Ovary (tissue), 7 donors: ENCODE measurements at regions not wholly inside any gene's neighbourhood (a gene's known extent, or its start where the extent isn't known, plus 50 kb on each side); places are given as distances from the start of the nearest gene placed in this dataset.

Experiments
- DNase-seq, 5 donors: peaks; one replicate each; pipeline ENCODE4 v3.0.0-alpha.2; 2019 to 2020
- H3K27ac ChIP-seq, 2 donors: fragments of 200-600 bp; one replicate each; pipeline versions ENCODE4 v1.5.1 to v1.8.0; 2019 to 2022
- H3K27me3 ChIP-seq: fragments of 200-600 bp; one replicate; pipeline ENCODE4 v1.8.0; 2022
- H3K36me3 ChIP-seq: fragments of 200-600 bp; sonication (generic); one replicate; pipeline ENCODE4 v1.5.1; 2019
- H3K4me1 ChIP-seq: one replicate; pipeline ENCODE4 v1.8.1; 2013; ENCODE audit warnings: mild to moderate bottlenecking, moderate library complexity; ENCODE audit not compliant: insufficient read depth
- H3K4me3 ChIP-seq: fragments of 200-600 bp; sonication (generic); one replicate; pipeline ENCODE4 v1.5.1; 2017
- H3K9me3 ChIP-seq, 2 donors: fragments of 200-600 bp in 1 of 2; sonication (generic) in 1 of 2; one replicate each; pipeline versions ENCODE4 v1.5.1 to v1.8.1; 2013 to 2019; ENCODE audit warnings: mild to moderate bottlenecking in 1 of 2, moderate library complexity in 1 of 2
- EP300 ChIP-seq: sonication (generic); formaldehyde crosslinking; IDR thresholded peaks from one replicate; pipeline ENCODE4 v1.6.1; 2017; ENCODE audit warnings: antibody characterized with exemption
- POLR2A ChIP-seq: fragments of 450-650 bp; IDR thresholded peaks from one replicate; pipeline ENCODE4 v1.6.1; 2017; ENCODE audit warnings: antibody characterized with exemption, mild to moderate bottlenecking, moderate library complexity
- WGBS, 3 donors: extraction: QIAGEN DNeasy Blood & Tissue Kit in 1 of 3; methylation state at CpG; one replicate each; pipeline versions ENCODE4 v1.1.5 to v1.1.7; 2013 to 2017; 5-methylcytosine and 5-hydroxymethylcytosine counted together
- intact Hi-C, 4 donors: fragments of 100-400 bp; cut with DNase I; formaldehyde crosslinking; loops; one replicate each; pipeline versions ENCODE4 v1.11.0 to v1.15.1; 2022 to 2023
- TF ChIP-seq, protein P1 (sequence below), 3 donors: fragments of 450-650 bp in 2 of 3; fragments of 200-600 bp in 1 of 3; IDR thresholded peaks; one replicate each; pipeline versions ENCODE4 v1.5.1 to v1.8.0; 2016 to 2022; ENCODE audit warnings: antibody characterized with exemption in 3 of 3, mild to moderate bottlenecking in 1 of 3
- donor health status: DM: no; HTN: no; CAD: no; lungs with moderate emphysema.
- donor health status: DM: no; HTN: no; CAD: no.
- donor health status: Bipolar disorder and iron deficiency.
- donor health status: DM: no; HTN: no; CAD: no.
- donor health status: DM: yes; HTN: yes; CAD: no.

DNA sequence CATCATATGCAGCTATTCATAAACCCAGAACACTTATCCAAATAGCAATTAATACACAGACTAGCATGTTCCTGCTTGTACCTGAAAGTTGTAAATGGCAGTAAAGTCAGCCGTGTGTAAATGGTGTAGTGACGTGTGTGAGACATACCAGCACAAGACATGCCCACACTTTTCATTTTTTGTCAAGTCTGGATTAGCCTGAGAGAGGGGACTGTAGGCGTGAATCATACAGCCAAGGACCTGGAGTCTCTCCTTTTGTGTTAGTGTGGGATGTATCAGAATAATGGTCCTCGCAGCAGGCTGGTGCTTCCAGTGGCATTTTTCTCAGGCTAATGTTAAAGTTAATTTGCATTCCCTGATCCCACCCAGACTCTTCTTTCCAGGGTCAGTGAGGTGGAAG lies 116.8 kb upstream of the BMAL1 start:
- 41 to 59% (median 47%) methylated on average over 4 of the region's 4 CpGs for WGBS, 3 donors
- Histone ChIP-seq H3K27me3 (no peaks in the 10 kb centered on the region), H3K9me3 (no peaks in the 10 kb centered on the region), H3K4me1 (no peaks in the 10 kb centered on the region), H3K36me3 (no peaks in the 10 kb centered on the region), H3K27ac (no peak overlapping the region), H3K4me3 (no peak overlapping the region)
- intact Hi-C loops = no loop called here
- DNase-seq = no peak
- TF ChIP-seq EP300 (no peak), POLR2A (no peak)
- TF ChIP-seq, protein P1, sequence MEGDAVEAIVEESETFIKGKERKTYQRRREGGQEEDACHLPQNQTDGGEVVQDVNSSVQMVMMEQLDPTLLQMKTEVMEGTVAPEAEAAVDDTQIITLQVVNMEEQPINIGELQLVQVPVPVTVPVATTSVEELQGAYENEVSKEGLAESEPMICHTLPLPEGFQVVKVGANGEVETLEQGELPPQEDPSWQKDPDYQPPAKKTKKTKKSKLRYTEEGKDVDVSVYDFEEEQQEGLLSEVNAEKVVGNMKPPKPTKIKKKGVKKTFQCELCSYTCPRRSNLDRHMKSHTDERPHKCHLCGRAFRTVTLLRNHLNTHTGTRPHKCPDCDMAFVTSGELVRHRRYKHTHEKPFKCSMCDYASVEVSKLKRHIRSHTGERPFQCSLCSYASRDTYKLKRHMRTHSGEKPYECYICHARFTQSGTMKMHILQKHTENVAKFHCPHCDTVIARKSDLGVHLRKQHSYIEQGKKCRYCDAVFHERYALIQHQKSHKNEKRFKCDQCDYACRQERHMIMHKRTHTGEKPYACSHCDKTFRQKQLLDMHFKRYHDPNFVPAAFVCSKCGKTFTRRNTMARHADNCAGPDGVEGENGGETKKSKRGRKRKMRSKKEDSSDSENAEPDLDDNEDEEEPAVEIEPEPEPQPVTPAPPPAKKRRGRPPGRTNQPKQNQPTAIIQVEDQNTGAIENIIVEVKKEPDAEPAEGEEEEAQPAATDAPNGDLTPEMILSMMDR (IDR thresholded peaks at IDR 0.05) = no peak

- no peaks in the 10 kb centered on the region for H3K27me3 ChIP-seq
- no peaks in the 10 kb centered on the region for H3K9me3 ChIP-seq
- no peak for DNase-seq
- WGBS, 3 donors = 25 to 38% (median 33%) methylated on average over 2 of the region's 2 CpGs
- intact Hi-C loops = no loop called here
- no peaks in the 10 kb centered on the region for H3K4me1 ChIP-seq
- no peaks in the 10 kb centered on the region for H3K36me3 ChIP-seq
- no peak overlapping the region for H3K27ac ChIP-seq
- H3K4me3 ChIP-seq = no peak overlapping the region
- TF ChIP-seq EP300 (no peak), POLR2A (no peak)
- TF ChIP-seq, protein P1 (IDR thresholded peaks at IDR 0.05) = no peak
These were observed 114.4 kb upstream of the BMAL1 start for GRCh38 chr11:13163158-13163557.

DNA sequence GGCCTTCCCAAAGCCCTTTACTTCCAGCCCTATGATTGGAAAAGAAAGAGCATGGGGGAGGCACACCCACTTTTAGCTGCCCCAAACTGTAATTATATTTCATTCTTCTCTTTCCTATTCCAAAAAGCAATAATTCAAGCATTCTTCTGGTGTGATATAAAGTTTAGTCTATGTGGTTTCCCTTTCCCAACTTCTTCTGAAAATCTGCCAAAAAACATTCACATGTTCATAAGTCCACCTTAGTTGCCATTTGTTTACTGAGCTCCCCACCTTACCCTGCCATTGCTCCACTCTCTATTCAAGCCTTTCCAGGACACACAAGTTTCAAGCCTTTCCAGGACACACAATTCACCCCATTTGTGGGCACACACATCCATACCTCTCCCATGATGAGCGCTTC lies 111.6 kb upstream of the BMAL1 start:
- no peaks in the 10 kb centered on the region for H3K4me1 ChIP-seq
- 96 to 100% (median 100%) methylated on average over 1 of the region's 1 CpG for WGBS, 3 donors
- intact Hi-C loops = no loop called here
- H3K4me3 ChIP-seq = no peak overlapping the region
- DNase-seq = no peak
- H3K36me3 ChIP-seq = no peaks in the 10 kb centered on the region
- H3K27ac ChIP-seq = no peak overlapping the region
- TF ChIP-seq, protein P1 (IDR thresholded peaks at IDR 0.05) = no peak
- TF ChIP-seq POLR2A (no peak), EP300 (no peak)
- no peaks in the 10 kb centered on the region for H3K27me3 ChIP-seq
- no peaks in the 10 kb centered on the region for H3K9me3 ChIP-seq

GRCh38 chr11:13168271-13168670 lies 109.3 kb upstream of the BMAL1 start:
- H3K4me3 ChIP-seq = no peak overlapping the region
- H3K27ac ChIP-seq = no peak overlapping the region
- H3K27me3 ChIP-seq = no peaks in the 10 kb centered on the region
- no peaks in the 10 kb centered on the region for H3K36me3 ChIP-seq
- intact Hi-C loops = no loop called here
- 66 to 80% (median 67%) methylated on average over 4 of the region's 4 CpGs for WGBS, 3 donors
- DNase-seq = no peak
- no peaks in the 10 kb centered on the region for H3K9me3 ChIP-seq
- TF ChIP-seq, protein P1 (IDR thresholded peaks at IDR 0.05) = no peak
- TF ChIP-seq POLR2A (no peak), EP300 (no peak)
- H3K4me1 ChIP-seq = no peaks in the 10 kb centered on the region

GRCh38 chr11:13169709-13170108 lies 107.9 kb upstream of the BMAL1 start:
- 12 to 44% (median 31%) methylated on average over 2 of the region's 2 CpGs for WGBS, 3 donors
- Histone ChIP-seq H3K27ac (no peak overlapping the region), H3K4me1 (no peaks in the 10 kb centered on the region), H3K36me3 (no peaks in the 10 kb centered on the region), H3K9me3 (no peaks in the 10 kb centered on the region), H3K4me3 (no peak overlapping the region), H3K27me3 (no peaks in the 10 kb centered on the region)
- DNase-seq = no peak
- intact Hi-C loops = no loop called here
- TF ChIP-seq EP300 = no peak
